ENCODE measurements at regions not wholly inside any gene's neighbourhood (a gene's known extent, or its start where the extent isn't known, plus 50 kb on each side); places are given as distances from the start of the nearest gene placed in this dataset.

DNA sequence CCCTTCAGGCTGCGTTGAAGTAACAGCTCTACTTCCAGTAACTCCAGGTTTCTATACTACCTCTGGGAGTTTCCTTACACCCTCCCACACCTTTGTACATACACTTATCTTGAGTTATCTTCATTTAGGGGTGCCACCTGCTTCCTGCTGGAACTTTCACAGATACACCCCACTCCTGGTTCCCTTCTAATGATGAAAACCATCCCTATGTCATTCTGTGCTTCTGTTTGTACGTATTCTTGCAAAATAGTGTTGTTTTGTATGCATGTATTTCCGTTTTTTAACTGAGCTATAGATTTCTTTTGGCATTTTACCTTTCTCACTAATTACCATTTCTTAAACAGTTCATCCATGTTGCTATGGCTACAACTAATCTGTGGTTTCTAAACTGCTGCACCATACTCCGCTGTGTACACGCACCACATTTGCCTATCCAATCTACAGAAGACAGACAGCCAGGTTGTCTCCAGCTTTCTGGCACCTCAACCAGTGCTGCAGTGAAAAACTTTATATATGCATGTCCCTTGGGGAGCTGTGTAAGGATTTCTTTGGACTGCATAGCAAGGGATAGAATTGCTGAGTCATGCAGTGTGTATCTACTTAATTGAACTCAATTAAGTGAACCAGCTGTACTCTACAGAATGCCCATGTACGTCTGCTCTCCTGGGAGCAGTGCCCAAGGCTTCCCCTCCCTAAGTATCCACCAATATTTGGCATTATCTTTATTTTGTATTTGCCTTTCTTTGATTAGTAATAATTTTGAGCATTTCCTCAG is 61.4 kb upstream of the ST8SIA2 start:
- no peaks in the 10 kb centered on the region for H3K27me3 Mint-ChIP-seq (ENCODE audit: insufficient read depth, low read depth, poor library complexity)

DNA sequence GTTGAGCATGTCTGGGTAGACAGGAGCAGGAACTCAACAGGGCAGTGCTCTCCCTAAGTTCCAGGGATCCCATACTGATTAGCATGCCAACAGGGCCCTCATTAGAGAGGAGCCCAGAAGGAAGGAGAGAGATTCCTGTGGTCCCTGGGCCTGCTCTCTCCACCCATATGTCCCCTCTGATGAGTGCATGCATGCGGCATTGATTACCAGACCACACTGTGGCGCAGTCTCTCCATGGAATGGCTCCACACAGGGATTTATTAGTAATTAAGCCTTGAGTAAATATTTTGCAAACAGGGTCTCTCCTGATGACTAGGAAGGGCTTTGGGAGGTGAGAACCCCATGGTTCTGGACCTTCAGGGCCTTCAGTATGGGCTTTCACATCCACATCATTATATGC is 60.0 kb upstream of the ST8SIA2 start:
- Histone ChIP-seq H3K4me3 (no peak overlapping the region), H3F3A (replicated peaks; ENCODE audit: low read depth) (no peaks in the 10 kb centered on the region), H3K27ac (ENCODE audit: low read depth) (no peak overlapping the region), H3K27me3 (ENCODE audit: insufficient read depth) (no peaks in the 10 kb centered on the region), H3K36me3 (ENCODE audit: insufficient read depth) (no peaks in the 10 kb centered on the region), H3K79me2 (replicated peaks; ENCODE audit: insufficient read depth) (no peaks in the 10 kb centered on the region), H3K9me2 (ENCODE audit: insufficient read depth) (0 out of 2 replicates have a peak, but pooled peaks cover 4% of the 10 kb centered on the region), H4K20me1 (replicated peaks; ENCODE audit: insufficient read depth) (no peaks in the 10 kb centered on the region), H3K4me1 (ENCODE audit: insufficient read depth) (no peaks in the 10 kb centered on the region), H2AFZ (0 out of 2 replicates have a peak overlapping the region, but pooled peaks have one; percentile 18), H3K4me2 (no peak overlapping the region)
- H3K4me3 Mint-ChIP-seq = no peak overlapping the region
- no peak for ATAC-seq
- H3K27ac Mint-ChIP-seq = no peak overlapping the region
- peaks cover 2% of the 10 kb centered on the region; the same call in 2 of the 3 replicates for H3K4me1 Mint-ChIP-seq
- DNase-seq (ENCODE audit: low spot score) = no peak
- peaks cover 8% of the 10 kb centered on the region; the same call in 2 of the 3 replicates for H3K9me3 Mint-ChIP-seq
- no peaks in the 10 kb centered on the region for H3K27me3 Mint-ChIP-seq (ENCODE audit: insufficient read depth, low read depth, poor library complexity)
- TF ChIP-seq EZH2 (IDR thresholded peaks at IDR 0.05; ENCODE audit: low read depth, unreplicated experiment) = no peak
- TF ChIP-seq JUNB (IDR thresholded peaks at IDR 0.05; ENCODE audit: unreplicated experiment) = no peak
- TF ChIP-seq, protein P1, sequence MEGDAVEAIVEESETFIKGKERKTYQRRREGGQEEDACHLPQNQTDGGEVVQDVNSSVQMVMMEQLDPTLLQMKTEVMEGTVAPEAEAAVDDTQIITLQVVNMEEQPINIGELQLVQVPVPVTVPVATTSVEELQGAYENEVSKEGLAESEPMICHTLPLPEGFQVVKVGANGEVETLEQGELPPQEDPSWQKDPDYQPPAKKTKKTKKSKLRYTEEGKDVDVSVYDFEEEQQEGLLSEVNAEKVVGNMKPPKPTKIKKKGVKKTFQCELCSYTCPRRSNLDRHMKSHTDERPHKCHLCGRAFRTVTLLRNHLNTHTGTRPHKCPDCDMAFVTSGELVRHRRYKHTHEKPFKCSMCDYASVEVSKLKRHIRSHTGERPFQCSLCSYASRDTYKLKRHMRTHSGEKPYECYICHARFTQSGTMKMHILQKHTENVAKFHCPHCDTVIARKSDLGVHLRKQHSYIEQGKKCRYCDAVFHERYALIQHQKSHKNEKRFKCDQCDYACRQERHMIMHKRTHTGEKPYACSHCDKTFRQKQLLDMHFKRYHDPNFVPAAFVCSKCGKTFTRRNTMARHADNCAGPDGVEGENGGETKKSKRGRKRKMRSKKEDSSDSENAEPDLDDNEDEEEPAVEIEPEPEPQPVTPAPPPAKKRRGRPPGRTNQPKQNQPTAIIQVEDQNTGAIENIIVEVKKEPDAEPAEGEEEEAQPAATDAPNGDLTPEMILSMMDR (conservative IDR thresholded peaks at IDR 0.05; ENCODE audit: low read depth in 2 of 2) = peak in 1 of 2 experiments; percentile 54; a peak in 2 of 4 replicates
- no peak for TF ChIP-seq ZNF114 (CRISPR knock-in tag; IDR thresholded peaks at IDR 0.05)
- no peaks in the 10 kb centered on the region for H3K36me3 Mint-ChIP-seq (ENCODE audit: low read depth)

More for the DNA sequence above, 61.4 kb upstream of the ST8SIA2 start:
- Histone ChIP-seq H4K20me1 (replicated peaks; ENCODE audit: insufficient read depth) (no peaks in the 10 kb centered on the region), H3K9me2 (ENCODE audit: insufficient read depth) (0 out of 2 replicates have a peak, but pooled peaks cover 4% of the 10 kb centered on the region), H3K36me3 (ENCODE audit: insufficient read depth) (no peaks in the 10 kb centered on the region), H3K27me3 (ENCODE audit: insufficient read depth) (no peaks in the 10 kb centered on the region), H3K79me2 (replicated peaks; ENCODE audit: insufficient read depth) (no peaks in the 10 kb centered on the region), H3K4me1 (ENCODE audit: insufficient read depth) (no peaks in the 10 kb centered on the region), H3K4me3 (no peak overlapping the region), H2AFZ (no peak overlapping the region), H3F3A (replicated peaks; ENCODE audit: low read depth) (no peaks in the 10 kb centered on the region), H3K27ac (ENCODE audit: low read depth) (no peak overlapping the region), H3K4me2 (no peak overlapping the region)
- TF ChIP-seq ZNF331 (CRISPR knock-in tag; IDR thresholded peaks at IDR 0.05; ENCODE audit: low read depth) (no peak), NANOG (IDR thresholded peaks at IDR 0.05; ENCODE audit: borderline replicate concordance) (no peak), JUNB (IDR thresholded peaks at IDR 0.05; ENCODE audit: unreplicated experiment) (no peak)
- TF ChIP-seq, protein P2, sequence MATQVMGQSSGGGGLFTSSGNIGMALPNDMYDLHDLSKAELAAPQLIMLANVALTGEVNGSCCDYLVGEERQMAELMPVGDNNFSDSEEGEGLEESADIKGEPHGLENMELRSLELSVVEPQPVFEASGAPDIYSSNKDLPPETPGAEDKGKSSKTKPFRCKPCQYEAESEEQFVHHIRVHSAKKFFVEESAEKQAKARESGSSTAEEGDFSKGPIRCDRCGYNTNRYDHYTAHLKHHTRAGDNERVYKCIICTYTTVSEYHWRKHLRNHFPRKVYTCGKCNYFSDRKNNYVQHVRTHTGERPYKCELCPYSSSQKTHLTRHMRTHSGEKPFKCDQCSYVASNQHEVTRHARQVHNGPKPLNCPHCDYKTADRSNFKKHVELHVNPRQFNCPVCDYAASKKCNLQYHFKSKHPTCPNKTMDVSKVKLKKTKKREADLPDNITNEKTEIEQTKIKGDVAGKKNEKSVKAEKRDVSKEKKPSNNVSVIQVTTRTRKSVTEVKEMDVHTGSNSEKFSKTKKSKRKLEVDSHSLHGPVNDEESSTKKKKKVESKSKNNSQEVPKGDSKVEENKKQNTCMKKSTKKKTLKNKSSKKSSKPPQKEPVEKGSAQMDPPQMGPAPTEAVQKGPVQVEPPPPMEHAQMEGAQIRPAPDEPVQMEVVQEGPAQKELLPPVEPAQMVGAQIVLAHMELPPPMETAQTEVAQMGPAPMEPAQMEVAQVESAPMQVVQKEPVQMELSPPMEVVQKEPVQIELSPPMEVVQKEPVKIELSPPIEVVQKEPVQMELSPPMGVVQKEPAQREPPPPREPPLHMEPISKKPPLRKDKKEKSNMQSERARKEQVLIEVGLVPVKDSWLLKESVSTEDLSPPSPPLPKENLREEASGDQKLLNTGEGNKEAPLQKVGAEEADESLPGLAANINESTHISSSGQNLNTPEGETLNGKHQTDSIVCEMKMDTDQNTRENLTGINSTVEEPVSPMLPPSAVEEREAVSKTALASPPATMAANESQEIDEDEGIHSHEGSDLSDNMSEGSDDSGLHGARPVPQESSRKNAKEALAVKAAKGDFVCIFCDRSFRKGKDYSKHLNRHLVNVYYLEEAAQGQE (IDR thresholded peaks at IDR 0.05; ENCODE audit: unreplicated experiment) = no peak
- Mint-ChIP-seq H3K36me3 (ENCODE audit: low read depth) (no peaks in the 10 kb centered on the region), H3K27ac (no peak overlapping the region), H3K9me3 (peaks cover 8% of the 10 kb centered on the region; the same call in 2 of the 3 replicates), H3K4me3 (no peak overlapping the region), H3K4me1 (no peaks in the 10 kb centered on the region)
- ATAC-seq (no peak), DNase-seq (ENCODE audit: low spot score) (no peak)

All from GM23338 (cell line).